HepG2 (cell line): ENCODE measurements at regions not wholly inside any gene's neighbourhood (a gene's known extent, or its start where the extent isn't known, plus 50 kb on each side); places are given as distances from the start of the nearest gene placed in this dataset.
A peak's percentile ranks its signal among the peaks of the same experiment; 100 is the strongest.
"Not testable (repeated sequence)": the region's sequence is repeated elsewhere in the genome, so short reads cannot be mapped to it uniquely, and the experiment has no call there.

ENCODE experiments used
- ATAC-seq: fragments of 200-7000 bp; cut with Tn5 transposase; 3 replicates; pipeline ENCODE4 v1.9.1; 2020; ENCODE audit warnings: mild to moderate bottlenecking, moderate library complexity
- BruUV-seq: library from RNA; stranded (reverse); fragments of 400-500 nt; replicated peaks from 2 replicates; lab custom pipeline; 2021; lab: Mats Ljungman, UMichigan
- CTCF ChIA-PET: fragments of 300-600 bp; formaldehyde crosslinking; extraction: SDS; loops from one replicate; lab custom pipeline; 2021; ENCODE audit warnings: low total read pairs, inconsistent platforms, low intra/inter-chr PET ratio; lab: Yijun Ruan, JAX
- POLR2A ChIA-PET: fragments of 350-600 bp; sonication (Branson Sonifier 250); formaldehyde crosslinking; loops from one replicate; lab custom pipeline; 2020; ENCODE audit warnings: antibody characterized with exemption, inconsistent platforms; lab: Yijun Ruan, JAX
- DNase-seq: peaks from one replicate; pipeline ENCODE4 v3.0.0-alpha.2; 2015; ENCODE audit warnings: low spot score
- FAIRE-seq: peaks from 3 replicates; lab custom pipeline; 2011; peaks lifted over from hg19 to GRCh38; lab: Jason Lieb, UNC
- H2AFZ ChIP-seq: one replicate; pipeline ENCODE4 v1.6.1; 2011; ENCODE audit warnings: low read length, inconsistent platforms
- H3K27ac ChIP-seq: fragments of 300-600 bp; 3 replicates; pipeline ENCODE4 v1.8.0; 2011; ENCODE audit warnings: mixed run types, mild to moderate bottlenecking, mixed read lengths, low read length, inconsistent platforms; ENCODE audit not compliant: insufficient read depth; ENCODE audit errors: extremely low read length
- H3K27me3 ChIP-seq, 2 experiments: fragments of 200-600 bp in 1 of 2; 2 replicates in 1 of 2; 3 replicates in 1 of 2; pipeline versions ENCODE4 v1.6.0 to v1.8.0; 2011; ENCODE audit warnings: low read length in 2 of 2, mild to moderate bottlenecking in 2 of 2, moderate library complexity in 2 of 2, inconsistent platforms in 1 of 2; ENCODE audit not compliant: insufficient read depth in 2 of 2, control insufficient read depth in 1 of 2
- H3K36me3 ChIP-seq, 2 experiments: fragments of 200-600 bp in 1 of 2; replicated peaks in 1 of 2; 2 replicates in 1 of 2; 3 replicates in 1 of 2; pipeline versions ENCODE4 v1.5.1 to v1.8.0; 2011; ENCODE audit warnings: low read length in 2 of 2, inconsistent platforms in 1 of 2; ENCODE audit not compliant: insufficient read depth in 2 of 2, control insufficient read depth in 1 of 2
- H3K4me1 ChIP-seq: 2 replicates; pipeline ENCODE4 v1.5.1; 2012; ENCODE audit warnings: low read length, inconsistent platforms; ENCODE audit not compliant: insufficient read depth
- H3K4me2 ChIP-seq: 2 replicates; pipeline ENCODE4 v1.6.0; 2011; ENCODE audit warnings: low read depth, low read length, inconsistent platforms
- H3K4me3 ChIP-seq, 3 experiments: fragments of 200-600 bp in 1 of 3; sonication (generic), shearing (Covaris generic) in 1 of 3; replicated peaks in 1 of 3; 2 replicates each; pipeline ENCODE4 v1.5.1; 2011 to 2016; ENCODE audit warnings: low read length in 3 of 3, inconsistent platforms in 2 of 3, low read depth in 2 of 3, mild to moderate bottlenecking in 2 of 3, control low read depth in 1 of 3, mixed read lengths in 1 of 3; ENCODE audit not compliant: insufficient read depth in 1 of 3
- H3K79me2 ChIP-seq: one replicate; pipeline ENCODE4 v1.6.1; 2011; ENCODE audit warnings: low read length, inconsistent platforms; ENCODE audit not compliant: insufficient read depth
- H3K9ac ChIP-seq: 2 replicates; pipeline ENCODE4 v1.6.0; 2011; ENCODE audit warnings: mild to moderate bottlenecking, low read depth, low read length, inconsistent platforms; ENCODE audit not compliant: insufficient read depth
- H3K9me3 ChIP-seq: 2 replicates; pipeline ENCODE4 v1.5.1; 2012; ENCODE audit warnings: mild to moderate bottlenecking, low read length
- H4K20me1 ChIP-seq: 2 replicates; pipeline ENCODE4 v1.6.0; 2011; ENCODE audit warnings: inconsistent platforms, mild to moderate bottlenecking, low read length, moderate library complexity; ENCODE audit not compliant: insufficient read depth
- CTCF ChIP-seq: sonication (generic); formaldehyde crosslinking; IDR thresholded peaks from 2 replicates; pipeline ENCODE4 v1.5.0; 2020; ENCODE audit warnings: mild to moderate bottlenecking, missing genetic modification reagents, moderate library complexity
- DZIP1 ChIP-seq: sonication (generic); formaldehyde crosslinking; IDR thresholded peaks from 2 replicates; pipeline ENCODE4 v1.5.0; 2020; ENCODE audit warnings: mild to moderate bottlenecking, missing genetic modification reagents
- MEIS1 ChIP-seq: sonication (generic); formaldehyde crosslinking; IDR thresholded peaks from 2 replicates; pipeline ENCODE4 v1.9.0; 2021; ENCODE audit warnings: mild to moderate bottlenecking, missing genetic modification reagents, moderate library complexity, borderline replicate concordance
- STAG1 ChIP-seq: sonication (generic); formaldehyde crosslinking; IDR thresholded peaks from 2 replicates; pipeline ENCODE4 v1.4.0; 2020; ENCODE audit warnings: missing genetic modification reagents
- ZNF556 ChIP-seq: sonication (generic); formaldehyde crosslinking; IDR thresholded peaks from 2 replicates; pipeline ENCODE4 v1.4.0; 2020; ENCODE audit warnings: mild to moderate bottlenecking, missing genetic modification reagents, borderline replicate concordance
- WGBS: methylation state at CpG from one replicate; pipeline ENCODE4 v1.1.6; 2017; ENCODE audit warnings: low lambda C conversion rate; 5-methylcytosine and 5-hydroxymethylcytosine counted together
- in situ Hi-C: cut with HindIII; loops from 2 replicates; pipeline ENCODE4 v1.10.0; 2017; ENCODE audit warnings: low pct_unique_long_range_greater_than_20kb; ENCODE audit not compliant: extremely low pct_ligation_motif_present
- intact Hi-C: fragments of 100-400 bp; cut with micrococcal nuclease; formaldehyde crosslinking; loops from one replicate; pipeline ENCODE4 v1.10.0; 2022; ENCODE audit not compliant: unreplicated experiment

GRCh38 chrX:83749736-83750135 is 111.2 kb upstream of the CYLC1 start:
- FAIRE-seq, in situ Hi-C loops: not testable (repeated sequence)

GRCh38 chrX:83750451-83750850 is 110.5 kb upstream of the CYLC1 start:
- H3K4me2 ChIP-seq, ATAC-seq, H4K20me1 ChIP-seq, H3K79me2 ChIP-seq, H3K4me1 ChIP-seq, POLR2A ChIA-PET, H3K27me3 ChIP-seq, DNase-seq, CTCF ChIA-PET, H2AFZ ChIP-seq, H3K36me3 ChIP-seq, in situ Hi-C loops, H3K27ac ChIP-seq, BruUV-seq, H3K9ac ChIP-seq, intact Hi-C loops, H3K9me3 ChIP-seq, FAIRE-seq, H3K4me3 ChIP-seq: not testable (repeated sequence)
- WGBS = 42% methylated on average over 6 of the region's 15 CpGs

More at GRCh38 chrX:83749736-83750135, 111.2 kb upstream of the CYLC1 start:
- H3K4me1 ChIP-seq, POLR2A ChIA-PET, DNase-seq, H3K36me3 ChIP-seq, H3K4me2 ChIP-seq, BruUV-seq, CTCF ChIA-PET, H3K9me3 ChIP-seq, H3K9ac ChIP-seq, intact Hi-C loops, H3K27me3 ChIP-seq, H2AFZ ChIP-seq, H4K20me1 ChIP-seq, H3K4me3 ChIP-seq, H3K79me2 ChIP-seq, ATAC-seq, H3K27ac ChIP-seq: not testable (repeated sequence)
- 37% methylated on average over 5 of the region's 23 CpGs for WGBS

GRCh38 chrX:83759872-83760271 is 101.1 kb upstream of the CYLC1 start:
- no TSS peak for BruUV-seq
- 0% methylated on average over 1 of the region's 1 CpG for WGBS
- Histone ChIP-seq H4K20me1 (no peaks in the 10 kb centered on the region), H3K4me1 (no peaks in the 10 kb centered on the region), H3K27ac (no peak overlapping the region), H3K79me2 (no peaks in the 10 kb centered on the region), H3K9me3 (no peaks in the 10 kb centered on the region), H3K27me3 (no peaks in the 10 kb centered on the region), H3K36me3 (no peaks in the 10 kb centered on the region), H3K4me3 (no peak overlapping the region), H2AFZ (no peak overlapping the region), H3K4me2 (no peak overlapping the region)
- FAIRE-seq (no peak), DNase-seq (peak; percentile 6), ATAC-seq (no peak)
- intact Hi-C loops (loop anchor here (2.0 kb wide), 1 partner anchor 291 kb away; no protein-coding TSS in a partner anchor), in situ Hi-C loops (no loop called here)
- CTCF ChIA-PET = no interaction called here
- POLR2A ChIA-PET = no interaction called here
- peak; percentile 32 for TF ChIP-seq CTCF (CRISPR knock-in tag)
- TF ChIP-seq MEIS1 = no peak
- TF ChIP-seq ZNF556 (CRISPR knock-in tag) = no peak
- peak; percentile 31; the same call in 1 of the 2 replicates for TF ChIP-seq STAG1 (CRISPR knock-in tag)
- TF ChIP-seq DZIP1 (CRISPR knock-in tag) = no peak
- TF ChIP-seq, all 625 proteins: peak for 2
- H3K9ac ChIP-seq = no peak overlapping the region
